PC-3 (cell line): ENCODE measurements at regions not wholly inside any gene's neighbourhood (a gene's known extent, or its start where the extent isn't known, plus 50 kb on each side); places are given as distances from the start of the nearest gene placed in this dataset.
A peak's percentile ranks its signal among the peaks of the same experiment; 100 is the strongest.

Experiments
- ATAC-seq: fragments of 200-7000 bp; cut with Tn5 transposase; 2 replicates; pipeline ENCODE4 v1.9.1; 2020; ENCODE audit warnings: mild to moderate bottlenecking, moderate library complexity
- BruUV-seq: library from RNA; stranded (reverse); fragments of 400-500 nt; replicated peaks from 2 replicates; lab custom pipeline; 2021; lab: Mats Ljungman, UMichigan
- CTCF ChIA-PET: fragments of 300-600 bp; sonication (Branson Sonifier 250); formaldehyde crosslinking; loops from one replicate; lab custom pipeline; 2022; ENCODE audit warnings: antibody characterized with exemption; lab: Charles Lee
- POLR2A ChIA-PET: fragments of 300-600 bp; sonication (Branson Sonifier 250); formaldehyde crosslinking; loops from one replicate; lab custom pipeline; 2022; ENCODE audit warnings: antibody characterized with exemption; ENCODE audit not compliant: unreplicated experiment; lab: Charles Lee
- DNase-seq: peaks from one replicate; pipeline ENCODE4 v3.0.0-alpha.2; 2015
- H2AFZ ChIP-seq: fragments of 300-600 bp; sonication (generic); 2 replicates; pipeline ENCODE4 v1.6.0; 2016; ENCODE audit warnings: antibody characterized with exemption, low read length
- H3F3A ChIP-seq: fragments of 300-600 bp; sonication (generic); one replicate; pipeline ENCODE4 v1.6.0; 2017; ENCODE audit warnings: antibody characterized with exemption, low read length, control low read depth, mild to moderate bottlenecking; ENCODE audit not compliant: unreplicated experiment
- H3K27ac ChIP-seq: fragments of 300-600 bp; sonication (generic); 2 replicates; pipeline ENCODE4 v1.5.1; 2016; ENCODE audit warnings: mild to moderate bottlenecking, low read length
- H3K27me3 ChIP-seq: fragments of 300-600 bp; sonication (generic); 2 replicates; pipeline ENCODE4 v1.6.1; 2016; ENCODE audit warnings: low read length, mixed read lengths
- H3K36me3 ChIP-seq: fragments of 300-600 bp; sonication (generic); 2 replicates; pipeline ENCODE4 v1.6.1; 2016; ENCODE audit warnings: low read depth, mixed run types, low read length, mixed read lengths
- H3K4me1 ChIP-seq: fragments of 300-600 bp; sonication (generic); 2 replicates; pipeline ENCODE4 v1.5.1; 2016; ENCODE audit warnings: low read length; ENCODE audit not compliant: insufficient read depth
- H3K4me2 ChIP-seq: fragments of 300-600 bp; sonication (generic); 2 replicates; pipeline ENCODE4 v1.6.0; 2016; ENCODE audit warnings: low read length
- H3K4me3 ChIP-seq: fragments of 300-600 bp; sonication (generic); 2 replicates; pipeline ENCODE4 v1.5.1; 2016; ENCODE audit warnings: mild to moderate bottlenecking, low read length, mixed read lengths
- H3K79me2 ChIP-seq: fragments of 300-600 bp; sonication (generic); 2 replicates; pipeline ENCODE4 v1.6.1; 2017; ENCODE audit warnings: low read length, mixed read lengths
- H3K9ac ChIP-seq: fragments of 300-600 bp; sonication (generic); 2 replicates; pipeline ENCODE4 v1.6.0; 2016; ENCODE audit warnings: mild to moderate bottlenecking, low read length
- H3K9me2 ChIP-seq: fragments of 300-600 bp; sonication (generic); replicated peaks from 2 replicates; pipeline ENCODE4 v1.6.1; 2016; ENCODE audit warnings: mixed run types, low read length, mixed read lengths
- H3K9me3 ChIP-seq: fragments of 300-600 bp; sonication (generic); 2 replicates; pipeline ENCODE4 v1.6.1; 2016; ENCODE audit warnings: low read length, mixed read lengths
- H4K20me1 ChIP-seq: fragments of 300-600 bp; sonication (generic); 2 replicates; pipeline ENCODE4 v1.6.1; 2016; ENCODE audit warnings: low read length, mixed read lengths
- EZH2 ChIP-seq: fragments of 300-600 bp; sonication (generic); IDR thresholded peaks from one replicate; pipeline ENCODE4 v1.6.1; 2017; ENCODE audit warnings: antibody characterized with exemption, mild to moderate bottlenecking, low read length; ENCODE audit not compliant: unreplicated experiment
- EZH2phosphoT487 ChIP-seq: fragments of 300-600 bp; sonication (generic); IDR thresholded peaks from 2 replicates; pipeline ENCODE4 v1.6.1; 2018; ENCODE audit warnings: mild to moderate bottlenecking, antibody characterized with exemption, low read length, borderline replicate concordance
- intact Hi-C: fragments of 100-400 bp; cut with micrococcal nuclease; formaldehyde crosslinking; loops from 2 replicates; pipeline ENCODE4 v1.9.0; 2023
- TF ChIP-seq, protein P1 (sequence below): fragments of 300-600 bp; sonication (generic); conservative IDR thresholded peaks from 2 replicates; pipeline ENCODE4 v1.5.1; 2017; ENCODE audit warnings: antibody characterized with exemption, low read depth, mild to moderate bottlenecking, low read length

GRCh38 chr5:68047035-68047434 is 168.5 kb upstream of the PIK3R1 start:
- no peaks in the 10 kb centered on the region for H3K9me2 ChIP-seq
- no peak overlapping the region for H2AFZ ChIP-seq
- DNase-seq (no peak), ATAC-seq (no peak)
- CTCF ChIA-PET, result no interaction called here
- intact Hi-C loops, result no loop called here
- H3K36me3 ChIP-seq, result no peaks in the 10 kb centered on the region
- no peak overlapping the region for H3K27ac ChIP-seq
- H3K4me2 ChIP-seq, result no peak overlapping the region
- no peaks in the 10 kb centered on the region for H3K27me3 ChIP-seq
- no TSS peak for BruUV-seq
- H3K79me2 ChIP-seq, result no peaks in the 10 kb centered on the region
- no peak overlapping the region for H3K9ac ChIP-seq
- no peaks in the 10 kb centered on the region for H4K20me1 ChIP-seq
- H3K4me3 ChIP-seq, result no peak overlapping the region
- no peaks in the 10 kb centered on the region for H3F3A ChIP-seq
- H3K9me3 ChIP-seq, result no peaks in the 10 kb centered on the region
- POLR2A ChIA-PET, result no interaction called here
- no peak for TF ChIP-seq EZH2phosphoT487
- TF ChIP-seq EZH2, result no peak
- TF ChIP-seq, protein P1, sequence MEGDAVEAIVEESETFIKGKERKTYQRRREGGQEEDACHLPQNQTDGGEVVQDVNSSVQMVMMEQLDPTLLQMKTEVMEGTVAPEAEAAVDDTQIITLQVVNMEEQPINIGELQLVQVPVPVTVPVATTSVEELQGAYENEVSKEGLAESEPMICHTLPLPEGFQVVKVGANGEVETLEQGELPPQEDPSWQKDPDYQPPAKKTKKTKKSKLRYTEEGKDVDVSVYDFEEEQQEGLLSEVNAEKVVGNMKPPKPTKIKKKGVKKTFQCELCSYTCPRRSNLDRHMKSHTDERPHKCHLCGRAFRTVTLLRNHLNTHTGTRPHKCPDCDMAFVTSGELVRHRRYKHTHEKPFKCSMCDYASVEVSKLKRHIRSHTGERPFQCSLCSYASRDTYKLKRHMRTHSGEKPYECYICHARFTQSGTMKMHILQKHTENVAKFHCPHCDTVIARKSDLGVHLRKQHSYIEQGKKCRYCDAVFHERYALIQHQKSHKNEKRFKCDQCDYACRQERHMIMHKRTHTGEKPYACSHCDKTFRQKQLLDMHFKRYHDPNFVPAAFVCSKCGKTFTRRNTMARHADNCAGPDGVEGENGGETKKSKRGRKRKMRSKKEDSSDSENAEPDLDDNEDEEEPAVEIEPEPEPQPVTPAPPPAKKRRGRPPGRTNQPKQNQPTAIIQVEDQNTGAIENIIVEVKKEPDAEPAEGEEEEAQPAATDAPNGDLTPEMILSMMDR, result no peak
- H3K4me1 ChIP-seq, result no peaks in the 10 kb centered on the region

DNA sequence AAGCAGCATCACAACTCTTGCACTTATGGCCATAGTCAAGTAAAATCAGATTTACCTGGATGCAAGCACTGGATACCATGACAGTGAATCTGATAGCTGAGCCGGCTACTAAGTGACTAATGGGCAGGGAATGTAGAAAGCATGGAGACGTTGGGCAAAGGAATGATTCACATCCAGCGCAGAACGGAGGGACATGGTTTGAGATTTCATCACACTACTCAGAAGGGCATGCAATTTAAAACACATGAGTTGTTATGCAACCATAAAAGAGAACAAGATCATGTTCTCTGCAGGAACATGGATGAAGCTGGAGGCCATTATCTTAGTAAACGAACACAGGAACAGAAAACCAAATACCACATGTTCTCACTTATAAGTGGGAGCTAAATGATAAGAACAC is 169.1 kb upstream of the PIK3R1 start:
- no TSS peak for BruUV-seq
- H3K4me2 ChIP-seq, result no peak overlapping the region

GRCh38 chr5:68041293-68041692 is 174.3 kb upstream of the PIK3R1 start:
- Histone ChIP-seq H3K9me3 (no peaks in the 10 kb centered on the region), H3K9me2 (no peaks in the 10 kb centered on the region), H4K20me1 (no peaks in the 10 kb centered on the region), H3K36me3 (no peaks in the 10 kb centered on the region), H3K4me1 (no peaks in the 10 kb centered on the region), H3K4me2 (no peak overlapping the region), H2AFZ (no peak overlapping the region), H3F3A (no peaks in the 10 kb centered on the region), H3K79me2 (no peaks in the 10 kb centered on the region), H3K27me3 (no peaks in the 10 kb centered on the region), H3K4me3 (no peak overlapping the region), H3K27ac (no peak overlapping the region), H3K9ac (no peak overlapping the region)
- TF ChIP-seq EZH2 (no peak), EZH2phosphoT487 (no peak)
- TF ChIP-seq, protein P1, result no peak
- no TSS peak for BruUV-seq
- ChIA-PET CTCF (no interaction called here), POLR2A (no interaction called here)
- intact Hi-C loops, result no loop called here
- DNase-seq (no peak), ATAC-seq (no peak)

More for the DNA sequence above, 169.1 kb upstream of the PIK3R1 start:
- no peaks in the 10 kb centered on the region for H3K9me2 ChIP-seq
- no peak overlapping the region for H3K4me3 ChIP-seq
- no peaks in the 10 kb centered on the region for H3K36me3 ChIP-seq
- no peaks in the 10 kb centered on the region for H3K9me3 ChIP-seq
- no peaks in the 10 kb centered on the region for H3K27me3 ChIP-seq
- H3K9ac ChIP-seq, result no peak overlapping the region
- TF ChIP-seq, protein P1, result no peak
- TF ChIP-seq EZH2, result no peak
- TF ChIP-seq EZH2phosphoT487, result no peak
- POLR2A ChIA-PET, result no interaction called here
- H3K27ac ChIP-seq, result no peak overlapping the region
- H3K79me2 ChIP-seq, result no peaks in the 10 kb centered on the region
- DNase-seq, result peak; percentile 58
- no peak for ATAC-seq
- CTCF ChIA-PET, result no interaction called here
- H3K4me1 ChIP-seq, result no peaks in the 10 kb centered on the region
- H4K20me1 ChIP-seq, result no peaks in the 10 kb centered on the region
- no peaks in the 10 kb centered on the region for H3F3A ChIP-seq
- no peak overlapping the region for H2AFZ ChIP-seq
- intact Hi-C loops, result no loop called here
